ENCODE measurements at regions not wholly inside any gene's neighbourhood (a gene's known extent, or its start where the extent isn't known, plus 50 kb on each side); places are given as distances from the start of the nearest gene placed in this dataset.

GRCh38 chr16:60302261-60302660, 1568.1 kb upstream of the GOT2 start (continued):
- TF ChIP-seq, protein P1, sequence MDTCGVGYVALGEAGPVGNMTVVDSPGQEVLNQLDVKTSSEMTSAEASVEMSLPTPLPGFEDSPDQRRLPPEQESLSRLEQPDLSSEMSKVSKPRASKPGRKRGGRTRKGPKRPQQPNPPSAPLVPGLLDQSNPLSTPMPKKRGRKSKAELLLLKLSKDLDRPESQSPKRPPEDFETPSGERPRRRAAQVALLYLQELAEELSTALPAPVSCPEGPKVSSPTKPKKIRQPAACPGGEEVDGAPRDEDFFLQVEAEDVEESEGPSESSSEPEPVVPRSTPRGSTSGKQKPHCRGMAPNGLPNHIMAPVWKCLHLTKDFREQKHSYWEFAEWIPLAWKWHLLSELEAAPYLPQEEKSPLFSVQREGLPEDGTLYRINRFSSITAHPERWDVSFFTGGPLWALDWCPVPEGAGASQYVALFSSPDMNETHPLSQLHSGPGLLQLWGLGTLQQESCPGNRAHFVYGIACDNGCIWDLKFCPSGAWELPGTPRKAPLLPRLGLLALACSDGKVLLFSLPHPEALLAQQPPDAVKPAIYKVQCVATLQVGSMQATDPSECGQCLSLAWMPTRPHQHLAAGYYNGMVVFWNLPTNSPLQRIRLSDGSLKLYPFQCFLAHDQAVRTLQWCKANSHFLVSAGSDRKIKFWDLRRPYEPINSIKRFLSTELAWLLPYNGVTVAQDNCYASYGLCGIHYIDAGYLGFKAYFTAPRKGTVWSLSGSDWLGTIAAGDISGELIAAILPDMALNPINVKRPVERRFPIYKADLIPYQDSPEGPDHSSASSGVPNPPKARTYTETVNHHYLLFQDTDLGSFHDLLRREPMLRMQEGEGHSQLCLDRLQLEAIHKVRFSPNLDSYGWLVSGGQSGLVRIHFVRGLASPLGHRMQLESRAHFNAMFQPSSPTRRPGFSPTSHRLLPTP (IDR thresholded peaks at IDR 0.05; ENCODE audit: borderline replicate concordance, extremely low read depth, insufficient read length), result no peak
- TF ChIP-seq, protein P2, sequence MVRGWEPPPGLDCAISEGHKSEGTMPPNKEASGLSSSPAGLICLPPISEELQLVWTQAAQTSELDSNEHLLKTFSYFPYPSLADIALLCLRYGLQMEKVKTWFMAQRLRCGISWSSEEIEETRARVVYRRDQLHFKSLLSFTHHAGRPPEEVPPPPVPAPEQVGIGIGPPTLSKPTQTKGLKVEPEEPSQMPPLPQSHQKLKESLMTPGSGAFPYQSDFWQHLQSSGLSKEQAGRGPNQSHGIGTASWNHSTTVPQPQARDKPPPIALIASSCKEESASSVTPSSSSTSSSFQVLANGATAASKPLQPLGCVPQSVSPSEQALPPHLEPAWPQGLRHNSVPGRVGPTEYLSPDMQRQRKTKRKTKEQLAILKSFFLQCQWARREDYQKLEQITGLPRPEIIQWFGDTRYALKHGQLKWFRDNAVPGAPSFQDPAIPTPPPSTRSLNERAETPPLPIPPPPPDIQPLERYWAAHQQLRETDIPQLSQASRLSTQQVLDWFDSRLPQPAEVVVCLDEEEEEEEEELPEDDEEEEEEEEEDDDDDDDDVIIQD (CRISPR knock-in tag; IDR thresholded peaks at IDR 0.05), result no peak
- TF ChIP-seq, protein P3, sequence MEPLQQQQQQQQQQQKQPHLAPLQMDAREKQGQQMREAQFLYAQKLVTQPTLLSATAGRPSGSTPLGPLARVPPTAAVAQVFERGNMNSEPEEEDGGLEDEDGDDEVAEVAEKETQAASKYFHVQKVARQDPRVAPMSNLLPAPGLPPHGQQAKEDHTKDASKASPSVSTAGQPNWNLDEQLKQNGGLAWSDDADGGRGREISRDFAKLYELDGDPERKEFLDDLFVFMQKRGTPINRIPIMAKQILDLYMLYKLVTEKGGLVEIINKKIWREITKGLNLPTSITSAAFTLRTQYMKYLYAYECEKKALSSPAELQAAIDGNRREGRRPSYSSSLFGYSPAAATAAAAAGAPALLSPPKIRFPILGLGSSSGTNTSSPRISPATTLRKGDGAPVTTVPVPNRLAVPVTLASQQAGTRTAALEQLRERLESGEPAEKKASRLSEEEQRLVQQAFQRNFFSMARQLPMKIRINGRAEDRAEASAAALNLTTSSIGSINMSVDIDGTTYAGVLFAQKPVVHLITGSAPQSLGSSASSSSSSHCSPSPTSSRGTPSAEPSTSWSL (CRISPR knock-in tag; IDR thresholded peaks at IDR 0.05; ENCODE audit: borderline replicate concordance), result no peak
- TF ChIP-seq CHCHD3 (CRISPR knock-in tag; IDR thresholded peaks at IDR 0.05), result no peak
- no peak for TF ChIP-seq MCM3 (IDR thresholded peaks at IDR 0.05)
- TF ChIP-seq ZNF253 (CRISPR knock-in tag; conservative IDR thresholded peaks at IDR 0.05), result no peak
- no peak for TF ChIP-seq RBM22 (IDR thresholded peaks at IDR 0.05; ENCODE audit: low read depth, low read length, poor library complexity, severe bottlenecking)
- TF ChIP-seq, protein P4, sequence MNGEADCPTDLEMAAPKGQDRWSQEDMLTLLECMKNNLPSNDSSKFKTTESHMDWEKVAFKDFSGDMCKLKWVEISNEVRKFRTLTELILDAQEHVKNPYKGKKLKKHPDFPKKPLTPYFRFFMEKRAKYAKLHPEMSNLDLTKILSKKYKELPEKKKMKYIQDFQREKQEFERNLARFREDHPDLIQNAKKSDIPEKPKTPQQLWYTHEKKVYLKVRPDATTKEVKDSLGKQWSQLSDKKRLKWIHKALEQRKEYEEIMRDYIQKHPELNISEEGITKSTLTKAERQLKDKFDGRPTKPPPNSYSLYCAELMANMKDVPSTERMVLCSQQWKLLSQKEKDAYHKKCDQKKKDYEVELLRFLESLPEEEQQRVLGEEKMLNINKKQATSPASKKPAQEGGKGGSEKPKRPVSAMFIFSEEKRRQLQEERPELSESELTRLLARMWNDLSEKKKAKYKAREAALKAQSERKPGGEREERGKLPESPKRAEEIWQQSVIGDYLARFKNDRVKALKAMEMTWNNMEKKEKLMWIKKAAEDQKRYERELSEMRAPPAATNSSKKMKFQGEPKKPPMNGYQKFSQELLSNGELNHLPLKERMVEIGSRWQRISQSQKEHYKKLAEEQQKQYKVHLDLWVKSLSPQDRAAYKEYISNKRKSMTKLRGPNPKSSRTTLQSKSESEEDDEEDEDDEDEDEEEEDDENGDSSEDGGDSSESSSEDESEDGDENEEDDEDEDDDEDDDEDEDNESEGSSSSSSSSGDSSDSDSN (IDR thresholded peaks at IDR 0.05; ENCODE audit: borderline replicate concordance in 1 of 2, low read depth in 2 of 2, low read length in 2 of 2), result no peak
- no peak for TF ChIP-seq EP400 (IDR thresholded peaks at IDR 0.05)
- TF ChIP-seq, protein P5, sequence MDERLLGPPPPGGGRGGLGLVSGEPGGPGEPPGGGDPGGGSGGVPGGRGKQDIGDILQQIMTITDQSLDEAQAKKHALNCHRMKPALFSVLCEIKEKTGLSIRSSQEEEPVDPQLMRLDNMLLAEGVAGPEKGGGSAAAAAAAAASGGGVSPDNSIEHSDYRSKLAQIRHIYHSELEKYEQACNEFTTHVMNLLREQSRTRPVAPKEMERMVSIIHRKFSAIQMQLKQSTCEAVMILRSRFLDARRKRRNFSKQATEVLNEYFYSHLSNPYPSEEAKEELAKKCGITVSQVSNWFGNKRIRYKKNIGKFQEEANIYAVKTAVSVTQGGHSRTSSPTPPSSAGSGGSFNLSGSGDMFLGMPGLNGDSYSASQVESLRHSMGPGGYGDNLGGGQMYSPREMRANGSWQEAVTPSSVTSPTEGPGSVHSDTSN (CRISPR knock-in tag; IDR thresholded peaks at IDR 0.05; ENCODE audit: low read depth), result no peak
- TF ChIP-seq, protein P5 (tag; conservative IDR thresholded peaks at IDR 0.05; ENCODE audit: low read depth), result no peak
- no peak for TF ChIP-seq ZBED1 (IDR thresholded peaks at IDR 0.05)
- no peak for TF ChIP-seq PHF21A (IDR thresholded peaks at IDR 0.05; ENCODE audit: borderline replicate concordance, low read depth)
